Spleen (tissue), 11 donors: ENCODE measurements at regions not wholly inside any gene's neighbourhood (a gene's known extent, or its start where the extent isn't known, plus 50 kb on each side); places are given as distances from the start of the nearest gene placed in this dataset.

Experiments used
- DNase-seq: peaks from one replicate; pipeline ENCODE4 v3.0.0-alpha.2; 2020
- H3K27ac ChIP-seq, 8 donors: fragments of 200-600 bp; sonication (generic) in 7 of 8; 1 replicate in 4 of 8; 2 replicates in 4 of 8; pipeline versions ENCODE4 v1.5.0 to v1.8.0; 2016 to 2021; ENCODE audit warnings: inconsistent platforms in 4 of 8, mild to moderate bottlenecking in 4 of 8, moderate library complexity in 1 of 8
- H3K27me3 ChIP-seq, 7 donors: fragments of 200-600 bp; sonication (generic) in 6 of 7; replicated peaks in 1 of 7; 1 replicate in 4 of 7; 2 replicates in 3 of 7; pipeline versions ENCODE4 v1.5.0 to v1.8.0; 2016 to 2021; ENCODE audit warnings: inconsistent platforms in 3 of 7, mild to moderate bottlenecking in 1 of 7
- H3K36me3 ChIP-seq, 6 donors: fragments of 200-600 bp; sonication (generic) in 5 of 6; 1 replicate in 4 of 6; 2 replicates in 2 of 6; pipeline versions ENCODE4 v1.5.0 to v1.8.0; 2016 to 2021; ENCODE audit warnings: inconsistent platforms in 2 of 6
- H3K4me1 ChIP-seq, 6 donors: fragments of 200-600 bp; sonication (generic) in 5 of 6; 1 replicate in 3 of 6; 2 replicates in 3 of 6; pipeline versions ENCODE4 v1.5.0 to v1.8.0; 2016 to 2021; ENCODE audit warnings: inconsistent platforms in 3 of 6
- H3K4me3 ChIP-seq, 8 donors: fragments of 200-600 bp; sonication (generic) in 7 of 8; 1 replicate in 4 of 8; 2 replicates in 4 of 8; pipeline versions ENCODE4 v1.5.0 to v1.8.0; 2016 to 2021; ENCODE audit warnings: inconsistent platforms in 4 of 8, mild to moderate bottlenecking in 4 of 8, moderate library complexity in 2 of 8
- H3K9me3 ChIP-seq, 8 donors: fragments of 200-600 bp; sonication (generic) in 7 of 8; 1 replicate in 4 of 8; 2 replicates in 4 of 8; pipeline versions ENCODE4 v1.5.0 to v1.8.0; 2016 to 2021; ENCODE audit warnings: inconsistent platforms in 4 of 8
- CTCF ChIP-seq, 11 experiments: fragments of 200-600 bp in 7 of 11; fragments of 450-650 bp in 4 of 11; sonication (generic) in 4 of 11; IDR thresholded peaks in 8 of 11; conservative IDR thresholded peaks in 3 of 11; 1 replicate in 7 of 11; 2 replicates in 4 of 11; pipeline versions ENCODE4 v1.4.0 to v1.8.0; 2016 to 2021; ENCODE audit warnings: antibody characterized with exemption in 11 of 11, inconsistent platforms in 4 of 11, mild to moderate bottlenecking in 1 of 11
- POLR2A ChIP-seq, 3 donors: fragments of 450-650 bp; IDR thresholded peaks; one replicate each; pipeline ENCODE4 v1.5.1; 2017; ENCODE audit warnings: antibody characterized with exemption in 3 of 3, mild to moderate bottlenecking in 1 of 3
- POLR2AphosphoS5 ChIP-seq, 3 donors: sonication (generic); formaldehyde crosslinking; IDR thresholded peaks; one replicate each; pipeline ENCODE4 v1.5.1; 2017; ENCODE audit warnings: antibody characterized with exemption in 3 of 3
- WGBS, 5 donors: extraction: QIAGEN DNeasy Blood & Tissue Kit in 3 of 5; methylation state at CpG; one replicate each; pipeline versions ENCODE4 v1.1.5 to v1.1.7; 2013 to 2018; 5-methylcytosine and 5-hydroxymethylcytosine counted together
- intact Hi-C: fragments of 100-400 bp; cut with DNase I; formaldehyde crosslinking; loops from one replicate; pipeline ENCODE4 v1.15.0; 2023; ENCODE audit warnings: low total_unique reads
- donor health status: healthy with polysubstance abuse.
- donor health status: DM: no; HTN: no; CAD: no; lungs with moderate emphysema.
- donor health status: DM: no; HTN: no; CAD: no.
- donor health status: Bipolar disorder and iron deficiency.
- donor health status: healthy.
- donor health status: DM: no; HTN: no; CAD: no.
- donor health status: DM: yes; HTN: yes; CAD: no.

- TF ChIP-seq POLR2AphosphoS5 (IDR thresholded peaks at IDR 0.05) (no peak), POLR2A (IDR thresholded peaks at IDR 0.05) (no peak)
- Histone ChIP-seq H3K4me3 (peak overlapping the region in 1 of 8 donors; percentile 8), H3K36me3 (no peaks in the 10 kb centered on the region), H3K9me3 (no peaks in the 10 kb centered on the region), H3K27ac (peak overlapping the region; percentile 43 to 82 (median 76)), H3K27me3 (no peaks in the 10 kb centered on the region), H3K4me1 (peaks cover 21 to 54% (median 43%) of the 10 kb centered on the region in 6 donors)
- intact Hi-C loops = no loop called here
- no peak for DNase-seq
- WGBS, 5 donors = 53 to 70% (median 60%) methylated on average over 6 of the region's 6 CpGs
Measured at GRCh38 chr3:43180694-43181093, 74.8 kb upstream of the POMGNT2 start.

GRCh38 chr3:43180027-43180426 is 74.1 kb upstream of the POMGNT2 start:
- WGBS, 5 donors = 1 to 6% (median 3%) methylated on average over 4 of the region's 4 CpGs
- intact Hi-C loops = no loop called here
- peak overlapping the region; percentile 46 to 82 (median 76) for H3K27ac ChIP-seq

GRCh38 chr3:43178891-43179366 is 73.0 kb upstream of the POMGNT2 start:
- Histone ChIP-seq H3K9me3 (peaks cover 0 to 10% (median 9%) of the 10 kb centered on the region in 8 donors), H3K4me3 (no peak overlapping the region), H3K4me1 (peaks cover 21 to 54% (median 43%) of the 10 kb centered on the region in 6 donors), H3K27ac (peak overlapping the region in 6 of 8 donors; percentile 74 to 82 (median 77)), H3K36me3 (no peaks in the 10 kb centered on the region), H3K27me3 (no peaks in the 10 kb centered on the region)
- intact Hi-C loops = no loop called here
- WGBS, 5 donors = 59 to 74% (median 70%) methylated on average over 10 of the region's 10 CpGs
- no peak for DNase-seq
- TF ChIP-seq POLR2AphosphoS5 (IDR thresholded peaks at IDR 0.05) (peak in 1 of 3 donors; percentile 67), CTCF (IDR thresholded peaks at IDR 0.05 in 8 of 11, conservative IDR thresholded peaks at IDR 0.05 in 3 of 11) (no peak)

More at GRCh38 chr3:43180027-43180426, 74.1 kb upstream of the POMGNT2 start:
- Histone ChIP-seq H3K27me3 (no peaks in the 10 kb centered on the region), H3K4me3 (peak overlapping the region in 1 of 8 donors; percentile 8), H3K9me3 (no peaks in the 10 kb centered on the region), H3K4me1 (peaks cover 21 to 54% (median 43%) of the 10 kb centered on the region in 6 donors), H3K36me3 (no peaks in the 10 kb centered on the region)
- TF ChIP-seq POLR2A (IDR thresholded peaks at IDR 0.05) (no peak), POLR2AphosphoS5 (IDR thresholded peaks at IDR 0.05) (peak in 1 of 3 donors; percentile 78)
- no peak for DNase-seq

- WGBS, 5 donors = 82 to 95% (median 87%) methylated on average over 5 of the region's 5 CpGs
- Histone ChIP-seq H3K9me3 (peaks cover 0 to 21% (median 19%) of the 10 kb centered on the region in 8 donors), H3K36me3 (no peaks in the 10 kb centered on the region), H3K27me3 (no peaks in the 10 kb centered on the region), H3K4me1 (peaks cover 21 to 49% (median 41%) of the 10 kb centered on the region in 6 donors), H3K4me3 (no peak overlapping the region), H3K27ac (peak overlapping the region in 2 of 8 donors; percentile 23 to 48)
- no peak for DNase-seq
- TF ChIP-seq POLR2AphosphoS5 (IDR thresholded peaks at IDR 0.05) (no peak), POLR2A (IDR thresholded peaks at IDR 0.05) (no peak), CTCF (IDR thresholded peaks at IDR 0.05 in 8 of 11, conservative IDR thresholded peaks at IDR 0.05 in 3 of 11) (no peak)
- intact Hi-C loops = no loop called here
Measured at GRCh38 chr3:43177085-43177484, 71.2 kb upstream of the POMGNT2 start.

- intact Hi-C loops = no loop called here
- Histone ChIP-seq H3K36me3 (no peaks in the 10 kb centered on the region), H3K4me3 (no peak overlapping the region), H3K9me3 (peaks cover 0 to 21% (median 19%) of the 10 kb centered on the region in 8 donors), H3K27ac (peak overlapping the region in 2 of 8 donors; percentile 23 to 48), H3K4me1 (peaks cover 20 to 45% (median 40%) of the 10 kb centered on the region in 6 donors), H3K27me3 (no peaks in the 10 kb centered on the region)
- no peak for DNase-seq
- 43 to 68% (median 53%) methylated on average over 4 of the region's 4 CpGs for WGBS, 5 donors
- TF ChIP-seq CTCF (IDR thresholded peaks at IDR 0.05 in 8 of 11, conservative IDR thresholded peaks at IDR 0.05 in 3 of 11) (no peak), POLR2A (IDR thresholded peaks at IDR 0.05) (no peak), POLR2AphosphoS5 (IDR thresholded peaks at IDR 0.05) (no peak)
Measured at GRCh38 chr3:43176666-43177065, 70.8 kb upstream of the POMGNT2 start.
